ENCODE measurements at regions not wholly inside any gene's neighbourhood (a gene's known extent, or its start where the extent isn't known, plus 50 kb on each side); places are given as distances from the start of the nearest gene placed in this dataset.
A peak's percentile ranks its signal among the peaks of the same experiment; 100 is the strongest.

- H3K4me1 Mint-ChIP-seq (ENCODE audit: low read depth, unreplicated experiment) = no peaks in the 10 kb centered on the region
- no peak overlapping the region for H3K4me3 ChIP-seq (ENCODE audit: insufficient read depth, low read depth, low read length)
- H3K27me3 ChIP-seq (ENCODE audit: insufficient read depth, low read length) = no peaks in the 10 kb centered on the region
- no peak for TF ChIP-seq CTCF (IDR thresholded peaks at IDR 0.05; ENCODE audit: insufficient read depth, low read depth, low read length)
- no peak for TF ChIP-seq EZH2 (IDR thresholded peaks at IDR 0.05; ENCODE audit: insufficient read depth, low read length)
- H3K9me3 Mint-ChIP-seq (ENCODE audit: unreplicated experiment) = no peaks in the 10 kb centered on the region
- H3K4me3 Mint-ChIP-seq (ENCODE audit: unreplicated experiment) = no peak overlapping the region
- FAIRE-seq (no peak), DNase-seq (ENCODE audit: low read depth) (no peak)
- H3K4me2 ChIP-seq (ENCODE audit: low read length) = no peak overlapping the region
- H3K9me3 ChIP-seq (ENCODE audit: insufficient read depth, low read depth, low read length) = no peaks in the 10 kb centered on the region
- H3K27ac Mint-ChIP-seq (ENCODE audit: unreplicated experiment) = no peak overlapping the region
- H3K27me3 Mint-ChIP-seq (ENCODE audit: low read depth, unreplicated experiment) = no peaks in the 10 kb centered on the region
- H3K36me3 ChIP-seq (ENCODE audit: insufficient read depth, low read length) = no peaks in the 10 kb centered on the region
- no peaks in the 10 kb centered on the region for H3K36me3 Mint-ChIP-seq (ENCODE audit: low read depth, unreplicated experiment)
- H3K27ac ChIP-seq (ENCODE audit: low read depth, low read length) = no peak overlapping the region
- no peaks in the 10 kb centered on the region for H4K20me1 ChIP-seq (ENCODE audit: insufficient read depth, low read length)
- no peaks in the 10 kb centered on the region for H3K79me2 ChIP-seq (ENCODE audit: insufficient read depth, low read length)
- H3K9ac ChIP-seq (ENCODE audit: low read length) = no peak overlapping the region
- no peaks in the 10 kb centered on the region for H3K4me1 ChIP-seq (ENCODE audit: insufficient read depth, low read length)
- H2AFZ ChIP-seq (ENCODE audit: low read depth, low read length) = no peak overlapping the region
Measured at GRCh38 chr11:24384240-24384639, 112.6 kb upstream of the LUZP2 start.

DNA sequence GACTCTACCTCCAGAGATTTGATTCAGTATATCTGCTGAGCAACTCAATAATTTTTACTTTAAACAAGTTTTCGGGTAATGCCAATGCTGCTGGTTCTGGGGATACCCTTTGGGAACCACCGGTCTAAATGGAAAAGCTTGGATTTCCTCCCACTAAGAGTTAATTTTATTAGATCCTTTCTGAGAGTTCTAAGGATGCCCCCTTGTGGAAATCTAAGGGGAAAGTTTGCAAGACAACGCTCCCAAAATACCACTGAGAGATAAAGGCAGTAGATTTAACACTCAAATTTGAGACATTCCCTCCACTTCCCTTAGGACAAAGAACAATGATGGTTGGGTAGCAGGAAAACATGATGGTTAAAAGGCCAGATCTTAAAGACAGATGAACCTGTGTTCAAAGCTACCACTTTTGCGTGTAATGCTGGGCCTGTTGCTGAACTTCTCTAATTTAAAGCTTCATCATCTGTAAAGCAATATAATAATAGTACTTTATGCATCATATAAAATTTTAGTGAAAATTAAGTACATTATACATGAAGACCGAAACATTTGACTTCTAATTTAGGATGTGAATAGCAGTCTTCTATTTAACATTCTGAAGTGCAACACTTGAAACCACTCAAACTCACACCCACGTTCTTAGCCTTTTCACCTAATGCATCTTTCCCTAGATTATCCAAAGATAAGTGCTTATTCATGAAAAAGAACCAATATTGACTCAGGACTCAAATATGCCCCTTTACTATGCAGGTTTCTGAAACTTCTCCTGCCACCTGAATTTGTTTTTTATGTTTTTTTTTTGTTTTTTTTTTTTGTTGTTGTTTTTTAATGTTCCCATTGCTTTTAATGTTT lies 110.1 kb upstream of the LUZP2 start:
- Histone ChIP-seq H3K79me2 (ENCODE audit: insufficient read depth, low read length) (no peaks in the 10 kb centered on the region), H4K20me1 (ENCODE audit: insufficient read depth, low read length) (no peaks in the 10 kb centered on the region), H3K9ac (ENCODE audit: low read length) (no peak overlapping the region), H3K36me3 (ENCODE audit: insufficient read depth, low read length) (no peaks in the 10 kb centered on the region), H3K27ac (ENCODE audit: low read depth, low read length) (no peak overlapping the region), H3K4me1 (ENCODE audit: insufficient read depth, low read length) (no peaks in the 10 kb centered on the region), H3K9me3 (ENCODE audit: insufficient read depth, low read depth, low read length) (no peaks in the 10 kb centered on the region), H3K27me3 (ENCODE audit: insufficient read depth, low read length) (no peaks in the 10 kb centered on the region), H3K4me3 (ENCODE audit: insufficient read depth, low read depth, low read length) (no peak overlapping the region), H3K4me2 (ENCODE audit: low read length) (no peak overlapping the region), H2AFZ (ENCODE audit: low read depth, low read length) (no peak overlapping the region)
- Mint-ChIP-seq H3K9me3 (ENCODE audit: unreplicated experiment) (no peaks in the 10 kb centered on the region), H3K27me3 (ENCODE audit: low read depth, unreplicated experiment) (no peaks in the 10 kb centered on the region), H3K4me1 (ENCODE audit: low read depth, unreplicated experiment) (no peaks in the 10 kb centered on the region), H3K4me3 (ENCODE audit: unreplicated experiment) (no peak overlapping the region), H3K27ac (ENCODE audit: unreplicated experiment) (no peak overlapping the region), H3K36me3 (ENCODE audit: low read depth, unreplicated experiment) (no peaks in the 10 kb centered on the region)
- DNase-seq (ENCODE audit: low read depth) (peak; percentile 26), FAIRE-seq (peak; percentile 47)
- TF ChIP-seq CTCF (IDR thresholded peaks at IDR 0.05; ENCODE audit: insufficient read depth, low read depth, low read length) (peak; percentile 60), EZH2 (IDR thresholded peaks at IDR 0.05; ENCODE audit: insufficient read depth, low read length) (no peak)

DNA sequence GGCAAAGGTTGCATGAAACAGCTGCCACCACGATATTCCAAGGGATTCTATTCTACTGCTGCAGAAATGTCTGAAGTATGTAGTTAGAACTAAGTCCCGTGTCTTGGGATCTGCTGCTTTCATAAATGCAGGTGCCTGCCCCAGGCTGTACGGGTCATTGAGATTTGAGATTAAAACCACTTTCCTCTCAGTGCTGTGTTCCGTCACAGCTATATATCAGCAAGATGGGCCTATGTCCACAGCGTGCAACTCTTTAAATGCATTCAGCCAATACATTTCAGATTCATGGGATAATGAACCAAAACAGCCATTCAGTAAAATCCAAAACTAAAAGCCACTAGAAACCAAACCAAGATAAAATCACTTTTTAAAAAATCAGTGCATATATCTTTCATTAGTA lies 107.3 kb upstream of the LUZP2 start:
- Histone ChIP-seq H3K36me3 (ENCODE audit: insufficient read depth, low read length) (no peaks in the 10 kb centered on the region), H3K4me2 (ENCODE audit: low read length) (no peak overlapping the region), H2AFZ (ENCODE audit: low read depth, low read length) (no peak overlapping the region), H3K27me3 (ENCODE audit: insufficient read depth, low read length) (no peaks in the 10 kb centered on the region), H4K20me1 (ENCODE audit: insufficient read depth, low read length) (no peaks in the 10 kb centered on the region), H3K9me3 (ENCODE audit: insufficient read depth, low read depth, low read length) (no peaks in the 10 kb centered on the region), H3K79me2 (ENCODE audit: insufficient read depth, low read length) (no peaks in the 10 kb centered on the region), H3K9ac (ENCODE audit: low read length) (no peak overlapping the region), H3K4me3 (ENCODE audit: insufficient read depth, low read depth, low read length) (no peak overlapping the region), H3K27ac (ENCODE audit: low read depth, low read length) (no peak overlapping the region), H3K4me1 (ENCODE audit: insufficient read depth, low read length) (no peaks in the 10 kb centered on the region)
- H3K4me3 Mint-ChIP-seq (ENCODE audit: unreplicated experiment) = no peak overlapping the region
- H3K27me3 Mint-ChIP-seq (ENCODE audit: low read depth, unreplicated experiment) = no peaks in the 10 kb centered on the region
- no peaks in the 10 kb centered on the region for H3K9me3 Mint-ChIP-seq (ENCODE audit: unreplicated experiment)
- no peak overlapping the region for H3K27ac Mint-ChIP-seq (ENCODE audit: unreplicated experiment)
- FAIRE-seq (no peak), DNase-seq (ENCODE audit: low read depth) (no peak)
- H3K36me3 Mint-ChIP-seq (ENCODE audit: low read depth, unreplicated experiment) = no peaks in the 10 kb centered on the region
- H3K4me1 Mint-ChIP-seq (ENCODE audit: low read depth, unreplicated experiment) = no peaks in the 10 kb centered on the region
- TF ChIP-seq CTCF (IDR thresholded peaks at IDR 0.05; ENCODE audit: insufficient read depth, low read depth, low read length) (no peak), EZH2 (IDR thresholded peaks at IDR 0.05; ENCODE audit: insufficient read depth, low read length) (no peak)
